HL-60 (cell line): ENCODE measurements at regions not wholly inside any gene's neighbourhood (a gene's known extent, or its start where the extent isn't known, plus 50 kb on each side); places are given as distances from the start of the nearest gene placed in this dataset.

Experiments used
- POLR2AphosphoS5 ChIP-seq: IDR thresholded peaks from 2 replicates; pipeline ENCODE4 v1.6.1; 2012; ENCODE audit warnings: low read depth
- SPI1 ChIP-seq: IDR thresholded peaks from 2 replicates; pipeline ENCODE4 v1.6.1; 2012; ENCODE audit warnings: low read depth, mild to moderate bottlenecking, borderline replicate concordance
- TF ChIP-seq, protein P1 (sequence below): IDR thresholded peaks from one replicate; pipeline ENCODE4 v1.5.1; 2011; ENCODE audit warnings: low read length, control low read depth, inconsistent platforms; ENCODE audit not compliant: insufficient read depth
- TF ChIP-seq, protein P2 (sequence below): IDR thresholded peaks from 2 replicates; pipeline ENCODE4 v1.6.1; 2012; ENCODE audit warnings: low read depth; ENCODE audit not compliant: insufficient replicate concordance

DNA sequence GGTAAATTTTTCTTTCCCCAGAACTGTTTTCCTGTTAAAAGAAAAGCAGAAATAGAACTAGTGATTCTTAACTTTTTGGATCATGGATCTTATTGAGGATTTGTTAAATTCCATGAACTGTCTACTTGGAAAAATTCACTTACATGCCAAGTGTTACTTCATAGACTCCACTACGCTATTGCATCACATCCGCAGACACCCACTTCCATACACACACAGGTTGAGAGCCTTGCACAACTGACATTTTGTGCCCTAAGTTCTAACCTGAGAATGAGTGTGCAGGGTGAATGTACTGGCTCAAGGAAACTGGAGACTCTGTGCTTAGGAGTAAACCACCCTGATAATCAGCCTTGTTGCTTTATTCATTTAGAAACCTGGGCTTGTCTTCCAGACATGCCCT is 250.5 kb upstream of the EDA2R start:
- TF ChIP-seq POLR2AphosphoS5 (no peak), SPI1 (no peak)
- TF ChIP-seq, protein P1, sequence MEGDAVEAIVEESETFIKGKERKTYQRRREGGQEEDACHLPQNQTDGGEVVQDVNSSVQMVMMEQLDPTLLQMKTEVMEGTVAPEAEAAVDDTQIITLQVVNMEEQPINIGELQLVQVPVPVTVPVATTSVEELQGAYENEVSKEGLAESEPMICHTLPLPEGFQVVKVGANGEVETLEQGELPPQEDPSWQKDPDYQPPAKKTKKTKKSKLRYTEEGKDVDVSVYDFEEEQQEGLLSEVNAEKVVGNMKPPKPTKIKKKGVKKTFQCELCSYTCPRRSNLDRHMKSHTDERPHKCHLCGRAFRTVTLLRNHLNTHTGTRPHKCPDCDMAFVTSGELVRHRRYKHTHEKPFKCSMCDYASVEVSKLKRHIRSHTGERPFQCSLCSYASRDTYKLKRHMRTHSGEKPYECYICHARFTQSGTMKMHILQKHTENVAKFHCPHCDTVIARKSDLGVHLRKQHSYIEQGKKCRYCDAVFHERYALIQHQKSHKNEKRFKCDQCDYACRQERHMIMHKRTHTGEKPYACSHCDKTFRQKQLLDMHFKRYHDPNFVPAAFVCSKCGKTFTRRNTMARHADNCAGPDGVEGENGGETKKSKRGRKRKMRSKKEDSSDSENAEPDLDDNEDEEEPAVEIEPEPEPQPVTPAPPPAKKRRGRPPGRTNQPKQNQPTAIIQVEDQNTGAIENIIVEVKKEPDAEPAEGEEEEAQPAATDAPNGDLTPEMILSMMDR = no peak
- TF ChIP-seq, protein P2, sequence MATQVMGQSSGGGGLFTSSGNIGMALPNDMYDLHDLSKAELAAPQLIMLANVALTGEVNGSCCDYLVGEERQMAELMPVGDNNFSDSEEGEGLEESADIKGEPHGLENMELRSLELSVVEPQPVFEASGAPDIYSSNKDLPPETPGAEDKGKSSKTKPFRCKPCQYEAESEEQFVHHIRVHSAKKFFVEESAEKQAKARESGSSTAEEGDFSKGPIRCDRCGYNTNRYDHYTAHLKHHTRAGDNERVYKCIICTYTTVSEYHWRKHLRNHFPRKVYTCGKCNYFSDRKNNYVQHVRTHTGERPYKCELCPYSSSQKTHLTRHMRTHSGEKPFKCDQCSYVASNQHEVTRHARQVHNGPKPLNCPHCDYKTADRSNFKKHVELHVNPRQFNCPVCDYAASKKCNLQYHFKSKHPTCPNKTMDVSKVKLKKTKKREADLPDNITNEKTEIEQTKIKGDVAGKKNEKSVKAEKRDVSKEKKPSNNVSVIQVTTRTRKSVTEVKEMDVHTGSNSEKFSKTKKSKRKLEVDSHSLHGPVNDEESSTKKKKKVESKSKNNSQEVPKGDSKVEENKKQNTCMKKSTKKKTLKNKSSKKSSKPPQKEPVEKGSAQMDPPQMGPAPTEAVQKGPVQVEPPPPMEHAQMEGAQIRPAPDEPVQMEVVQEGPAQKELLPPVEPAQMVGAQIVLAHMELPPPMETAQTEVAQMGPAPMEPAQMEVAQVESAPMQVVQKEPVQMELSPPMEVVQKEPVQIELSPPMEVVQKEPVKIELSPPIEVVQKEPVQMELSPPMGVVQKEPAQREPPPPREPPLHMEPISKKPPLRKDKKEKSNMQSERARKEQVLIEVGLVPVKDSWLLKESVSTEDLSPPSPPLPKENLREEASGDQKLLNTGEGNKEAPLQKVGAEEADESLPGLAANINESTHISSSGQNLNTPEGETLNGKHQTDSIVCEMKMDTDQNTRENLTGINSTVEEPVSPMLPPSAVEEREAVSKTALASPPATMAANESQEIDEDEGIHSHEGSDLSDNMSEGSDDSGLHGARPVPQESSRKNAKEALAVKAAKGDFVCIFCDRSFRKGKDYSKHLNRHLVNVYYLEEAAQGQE = no peak
